ENCODE measurements at regions not wholly inside any gene's neighbourhood (a gene's known extent, or its start where the extent isn't known, plus 50 kb on each side); places are given as distances from the start of the nearest gene placed in this dataset.
"Not testable (repeated sequence)": the region's sequence is repeated elsewhere in the genome, so short reads cannot be mapped to it uniquely, and the experiment has no call there.

- no peak overlapping the region for H3K27ac ChIP-seq
- no peak for TF ChIP-seq ZFX (IDR thresholded peaks at IDR 0.05)
- TF ChIP-seq, protein P1, sequence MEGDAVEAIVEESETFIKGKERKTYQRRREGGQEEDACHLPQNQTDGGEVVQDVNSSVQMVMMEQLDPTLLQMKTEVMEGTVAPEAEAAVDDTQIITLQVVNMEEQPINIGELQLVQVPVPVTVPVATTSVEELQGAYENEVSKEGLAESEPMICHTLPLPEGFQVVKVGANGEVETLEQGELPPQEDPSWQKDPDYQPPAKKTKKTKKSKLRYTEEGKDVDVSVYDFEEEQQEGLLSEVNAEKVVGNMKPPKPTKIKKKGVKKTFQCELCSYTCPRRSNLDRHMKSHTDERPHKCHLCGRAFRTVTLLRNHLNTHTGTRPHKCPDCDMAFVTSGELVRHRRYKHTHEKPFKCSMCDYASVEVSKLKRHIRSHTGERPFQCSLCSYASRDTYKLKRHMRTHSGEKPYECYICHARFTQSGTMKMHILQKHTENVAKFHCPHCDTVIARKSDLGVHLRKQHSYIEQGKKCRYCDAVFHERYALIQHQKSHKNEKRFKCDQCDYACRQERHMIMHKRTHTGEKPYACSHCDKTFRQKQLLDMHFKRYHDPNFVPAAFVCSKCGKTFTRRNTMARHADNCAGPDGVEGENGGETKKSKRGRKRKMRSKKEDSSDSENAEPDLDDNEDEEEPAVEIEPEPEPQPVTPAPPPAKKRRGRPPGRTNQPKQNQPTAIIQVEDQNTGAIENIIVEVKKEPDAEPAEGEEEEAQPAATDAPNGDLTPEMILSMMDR (conservative IDR thresholded peaks at IDR 0.05) = no peak
Measured at GRCh38 chr3:69688400-69688799, 50.9 kb upstream of the MITF start.

GRCh38 chr3:69687641-69688040 is 51.6 kb upstream of the MITF start:
- no peak overlapping the region for H3K27ac ChIP-seq

DNA sequence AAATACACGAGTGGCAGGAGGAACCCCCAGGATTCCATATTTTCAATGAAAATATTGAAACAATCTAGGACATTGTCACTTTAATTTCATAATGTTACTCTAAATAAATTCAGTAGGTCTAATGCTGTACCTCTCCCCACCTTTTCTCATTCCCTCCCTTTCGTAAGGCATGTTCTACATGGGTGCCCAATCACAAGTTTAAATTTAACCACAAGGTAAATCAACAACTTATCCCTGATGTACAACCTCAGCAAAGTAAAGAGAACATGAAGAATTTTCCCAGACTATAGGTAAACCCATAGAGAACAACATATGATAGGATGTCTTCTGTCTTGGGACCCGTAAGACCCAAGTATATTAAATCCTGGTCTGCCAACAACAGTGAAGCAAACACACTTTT is 53.2 kb upstream of the MITF start:
- H3K27ac ChIP-seq = no peak overlapping the region
- TF ChIP-seq, protein P1 (conservative IDR thresholded peaks at IDR 0.05) = no peak
- no peak for TF ChIP-seq ZFX (IDR thresholded peaks at IDR 0.05)

More at GRCh38 chr3:69687641-69688040, 51.6 kb upstream of the MITF start:
- TF ChIP-seq, protein P1 (conservative IDR thresholded peaks at IDR 0.05) = no peak
- TF ChIP-seq ZFX (IDR thresholded peaks at IDR 0.05) = no peak

DNA sequence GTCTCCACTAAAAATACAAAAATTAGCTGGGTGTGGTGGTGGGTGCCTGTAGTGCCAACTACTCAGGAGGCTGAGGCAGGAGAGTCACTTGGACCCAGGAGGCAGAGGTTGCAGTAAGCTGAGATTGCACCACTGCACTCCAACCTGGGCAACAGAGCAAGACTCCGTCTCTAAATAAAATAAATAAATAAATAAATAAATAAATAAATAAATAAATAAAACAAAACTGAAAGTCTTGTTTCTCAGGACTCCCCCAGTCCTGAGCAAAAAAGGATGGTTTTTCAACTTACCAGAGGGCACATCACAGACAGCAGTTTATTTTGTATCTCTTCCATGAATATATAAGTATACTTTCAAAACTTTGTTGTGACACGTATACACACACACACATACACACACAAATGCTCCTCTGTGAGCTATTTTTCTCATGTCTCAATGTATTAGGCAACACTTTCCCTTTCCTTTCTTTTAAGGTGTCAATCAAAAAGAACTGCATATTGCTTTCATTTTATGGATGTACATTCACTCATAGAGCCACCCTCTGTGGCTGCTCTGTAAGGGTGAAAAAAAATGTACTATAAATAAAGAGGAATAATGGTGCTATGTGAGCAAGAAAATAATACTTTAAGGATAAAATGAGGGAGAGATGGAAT is 54.8 kb upstream of the MITF start:
- H3K27ac ChIP-seq = no peak overlapping the region
- no peak for TF ChIP-seq ZFX (IDR thresholded peaks at IDR 0.05)
- TF ChIP-seq, protein P1 (conservative IDR thresholded peaks at IDR 0.05) = no peak

GRCh38 chr3:69683082-69683806 is 56.0 kb upstream of the MITF start:
- H3K27ac ChIP-seq = no peak overlapping the region
- TF ChIP-seq, protein P1 (conservative IDR thresholded peaks at IDR 0.05) = no peak
- TF ChIP-seq ZFX (IDR thresholded peaks at IDR 0.05) = no peak

- H3K27ac ChIP-seq = not testable (repeated sequence)
Measured at GRCh38 chr3:69677456-69677855, 61.8 kb upstream of the MITF start.

- TF ChIP-seq ZFX (IDR thresholded peaks at IDR 0.05) = no peak
- H3K27ac ChIP-seq = no peak overlapping the region
Measured at GRCh38 chr3:69675786-69676530, 63.3 kb upstream of the MITF start.

- TF ChIP-seq, protein P1 (conservative IDR thresholded peaks at IDR 0.05) = no peak
- no peak for TF ChIP-seq ZFX (IDR thresholded peaks at IDR 0.05)
- H3K27ac ChIP-seq = no peak overlapping the region
Measured at GRCh38 chr3:69674752-69675151, 64.5 kb upstream of the MITF start.

Measured in C4-2B (cell line).